PC-9 (cell line): ENCODE measurements at regions not wholly inside any gene's neighbourhood (a gene's known extent, or its start where the extent isn't known, plus 50 kb on each side); places are given as distances from the start of the nearest gene placed in this dataset.

Experiments
- BruUV-seq: library from RNA; stranded (reverse); fragments of 400-500 nt; replicated peaks from 2 replicates; lab custom pipeline; 2021; lab: Mats Ljungman, UMichigan
- CTCF ChIA-PET: fragments of 300-600 bp; sonication (Branson Sonifier 250); formaldehyde crosslinking; loops from one replicate; lab custom pipeline; 2022; ENCODE audit warnings: antibody characterized with exemption; lab: Charles Lee
- POLR2A ChIA-PET: fragments of 300-600 bp; sonication (Branson Sonifier 250); formaldehyde crosslinking; loops from one replicate; lab custom pipeline; 2022; ENCODE audit warnings: antibody characterized with exemption; ENCODE audit not compliant: unreplicated experiment; lab: Charles Lee
- DNase-seq, 2 experiments: peaks; one replicate each; pipeline versions ENCODE4 v3.0.0 to v3.0.0-alpha.2; 2015 to 2022; ENCODE audit warnings: mixed read lengths in 1 of 2
- H2AFZ ChIP-seq: fragments of 200-600 bp; sonication (generic); 2 replicates; pipeline ENCODE4 v1.8.1; 2017; ENCODE audit warnings: antibody characterized with exemption
- H3F3A ChIP-seq: fragments of 200-600 bp; sonication (generic); 2 replicates; pipeline ENCODE4 v1.8.1; 2017; ENCODE audit warnings: antibody characterized with exemption, mild to moderate bottlenecking, low read depth; ENCODE audit not compliant: insufficient read depth
- H3K27ac ChIP-seq: fragments of 200-600 bp; sonication (generic); 2 replicates; pipeline ENCODE4 v1.6.1; 2016; ENCODE audit warnings: mixed run types
- H3K27me3 ChIP-seq: fragments of 200-600 bp; sonication (generic); 2 replicates; pipeline ENCODE4 v1.6.1; 2016; ENCODE audit warnings: low read depth, mixed run types; ENCODE audit not compliant: insufficient read depth
- H3K36me3 ChIP-seq: fragments of 200-600 bp; sonication (generic); 2 replicates; pipeline ENCODE4 v1.6.1; 2016; ENCODE audit warnings: low read depth, mixed run types
- H3K4me1 ChIP-seq: fragments of 200-600 bp; sonication (generic); replicated peaks from 2 replicates; pipeline ENCODE4 v1.6.1; 2016; ENCODE audit warnings: mixed run types; ENCODE audit not compliant: insufficient read depth
- H3K4me2 ChIP-seq: fragments of 200-600 bp; sonication (generic); 2 replicates; pipeline ENCODE4 v1.6.1; 2017; ENCODE audit warnings: mixed run types
- H3K4me3 ChIP-seq: fragments of 200-600 bp; sonication (generic); 2 replicates; pipeline ENCODE4 v1.6.1; 2016; ENCODE audit warnings: mixed run types
- H3K79me2 ChIP-seq: fragments of 200-600 bp; sonication (generic); 2 replicates; pipeline ENCODE4 v1.6.1; 2017; ENCODE audit warnings: low read depth, mixed run types
- H3K9me2 ChIP-seq: fragments of 200-600 bp; sonication (generic); 2 replicates; pipeline ENCODE4 v1.8.1; 2017; ENCODE audit warnings: mild to moderate bottlenecking; ENCODE audit not compliant: insufficient read depth
- H3K9me3 ChIP-seq: fragments of 200-600 bp; sonication (generic); 2 replicates; pipeline ENCODE4 v1.8.1; 2016; ENCODE audit warnings: low read depth; ENCODE audit not compliant: insufficient read depth
- H4K20me1 ChIP-seq: fragments of 200-600 bp; sonication (generic); 2 replicates; pipeline ENCODE4 v1.8.1; 2017; ENCODE audit not compliant: insufficient read depth
- EZH2 ChIP-seq: fragments of 200-600 bp; sonication (generic); IDR thresholded peaks from 2 replicates; pipeline ENCODE4 v1.8.0; 2017; ENCODE audit warnings: antibody characterized with exemption, low read depth
- intact Hi-C: fragments of 100-400 bp; cut with micrococcal nuclease; formaldehyde crosslinking; loops from one replicate; pipeline ENCODE4 v1.10.0; 2022; ENCODE audit not compliant: unreplicated experiment
- TF ChIP-seq, protein P1 (sequence below): fragments of 200-600 bp; sonication (generic); conservative IDR thresholded peaks from 2 replicates; pipeline ENCODE4 v1.6.1; 2017; ENCODE audit warnings: mixed run types, antibody characterized with exemption, mild to moderate bottlenecking, moderate library complexity

DNA sequence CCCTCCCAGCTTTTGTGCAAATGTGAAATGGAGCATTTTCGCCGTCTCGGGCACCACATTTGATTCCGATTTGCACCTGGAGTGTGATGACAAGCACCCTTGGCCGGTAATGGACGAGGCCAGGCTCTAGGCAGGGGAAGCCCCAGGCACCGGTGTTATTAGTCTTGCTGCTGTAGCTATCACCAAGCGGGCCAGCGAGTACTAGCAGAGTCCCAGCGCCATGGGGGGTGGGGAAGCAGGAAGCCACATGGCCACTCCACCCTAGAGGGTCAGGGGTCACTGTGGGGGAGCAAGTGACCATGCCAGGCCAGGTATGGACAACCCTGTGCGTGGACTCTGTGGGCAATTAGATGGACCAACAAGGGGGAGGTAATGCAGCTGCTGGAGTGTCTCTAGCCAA lies 88.8 kb downstream of the CPZ start:
- ChIA-PET CTCF (no interaction called here), POLR2A (no interaction called here)
- TF ChIP-seq, protein P1, sequence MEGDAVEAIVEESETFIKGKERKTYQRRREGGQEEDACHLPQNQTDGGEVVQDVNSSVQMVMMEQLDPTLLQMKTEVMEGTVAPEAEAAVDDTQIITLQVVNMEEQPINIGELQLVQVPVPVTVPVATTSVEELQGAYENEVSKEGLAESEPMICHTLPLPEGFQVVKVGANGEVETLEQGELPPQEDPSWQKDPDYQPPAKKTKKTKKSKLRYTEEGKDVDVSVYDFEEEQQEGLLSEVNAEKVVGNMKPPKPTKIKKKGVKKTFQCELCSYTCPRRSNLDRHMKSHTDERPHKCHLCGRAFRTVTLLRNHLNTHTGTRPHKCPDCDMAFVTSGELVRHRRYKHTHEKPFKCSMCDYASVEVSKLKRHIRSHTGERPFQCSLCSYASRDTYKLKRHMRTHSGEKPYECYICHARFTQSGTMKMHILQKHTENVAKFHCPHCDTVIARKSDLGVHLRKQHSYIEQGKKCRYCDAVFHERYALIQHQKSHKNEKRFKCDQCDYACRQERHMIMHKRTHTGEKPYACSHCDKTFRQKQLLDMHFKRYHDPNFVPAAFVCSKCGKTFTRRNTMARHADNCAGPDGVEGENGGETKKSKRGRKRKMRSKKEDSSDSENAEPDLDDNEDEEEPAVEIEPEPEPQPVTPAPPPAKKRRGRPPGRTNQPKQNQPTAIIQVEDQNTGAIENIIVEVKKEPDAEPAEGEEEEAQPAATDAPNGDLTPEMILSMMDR, result no peak
- no peak for TF ChIP-seq EZH2
- H4K20me1 ChIP-seq, result no peaks in the 10 kb centered on the region
- H3K36me3 ChIP-seq, result no peaks in the 10 kb centered on the region
- H3K27me3 ChIP-seq, result peaks cover 84% of the 10 kb centered on the region
- no peaks in the 10 kb centered on the region for H3K9me2 ChIP-seq
- H3K4me1 ChIP-seq, result no peaks in the 10 kb centered on the region
- no peak overlapping the region for H3K4me2 ChIP-seq
- no peak for DNase-seq
- H3K4me3 ChIP-seq, result no peak overlapping the region
- H3K27ac ChIP-seq, result no peak overlapping the region
- no peaks in the 10 kb centered on the region for H3K79me2 ChIP-seq
- no peaks in the 10 kb centered on the region for H3K9me3 ChIP-seq
- intact Hi-C loops, result no loop called here
- no peak overlapping the region for H2AFZ ChIP-seq
- no TSS peak for BruUV-seq
- H3F3A ChIP-seq, result no peaks in the 10 kb centered on the region

- H3K27me3 ChIP-seq, result peaks cover 84% of the 10 kb centered on the region
- intact Hi-C loops, result no loop called here
- H3K9me2 ChIP-seq, result no peaks in the 10 kb centered on the region
- no peak overlapping the region for H3K27ac ChIP-seq
- no peaks in the 10 kb centered on the region for H3K9me3 ChIP-seq
- no peaks in the 10 kb centered on the region for H3K79me2 ChIP-seq
- DNase-seq, result no peak
- BruUV-seq, result no TSS peak
- no peaks in the 10 kb centered on the region for H3K4me1 ChIP-seq
- H3K4me3 ChIP-seq, result no peak overlapping the region
- POLR2A ChIA-PET, result no interaction called here
- no peak for TF ChIP-seq EZH2
- TF ChIP-seq, protein P1, result no peak
- CTCF ChIA-PET, result no interaction called here
- H3K4me2 ChIP-seq, result no peak overlapping the region
- H3K36me3 ChIP-seq, result no peaks in the 10 kb centered on the region
- H3F3A ChIP-seq, result no peaks in the 10 kb centered on the region
- no peaks in the 10 kb centered on the region for H4K20me1 ChIP-seq
- H2AFZ ChIP-seq, result no peak overlapping the region
These were observed 86.5 kb downstream of the CPZ start for GRCh38 chr4:8679032-8679431.

DNA sequence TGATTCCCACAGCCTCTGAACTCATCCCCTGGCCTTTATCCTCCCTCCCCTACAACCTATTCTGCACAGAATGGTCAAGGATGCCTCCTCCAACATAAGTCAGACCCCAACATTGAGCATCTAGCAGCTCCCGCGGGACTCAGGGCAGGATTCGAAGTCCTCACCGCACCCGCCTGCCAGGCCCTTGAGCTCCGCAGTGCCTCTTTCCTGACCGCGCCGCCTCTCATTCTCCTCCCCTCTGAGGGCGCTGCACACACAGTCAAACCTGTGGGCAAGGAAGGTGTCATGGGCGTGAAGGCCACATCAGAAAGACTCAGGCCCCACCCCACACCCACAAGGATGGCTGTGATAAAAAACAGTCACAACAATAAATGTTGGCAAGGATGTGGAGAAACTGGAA lies 84.1 kb downstream of the CPZ start:
- no peaks in the 10 kb centered on the region for H3K9me2 ChIP-seq
- H3K27ac ChIP-seq, result no peak overlapping the region
- no peaks in the 10 kb centered on the region for H3K9me3 ChIP-seq
- intact Hi-C loops, result no loop called here
- ChIA-PET CTCF (no interaction called here), POLR2A (no interaction called here)
- no peak for DNase-seq
- TF ChIP-seq, protein P1, result no peak
- no peak for TF ChIP-seq EZH2
- H3K36me3 ChIP-seq, result no peaks in the 10 kb centered on the region
- H3K79me2 ChIP-seq, result no peaks in the 10 kb centered on the region
- no peak overlapping the region for H3K4me2 ChIP-seq
- H4K20me1 ChIP-seq, result no peaks in the 10 kb centered on the region; the same call in 1 of the 2 replicates
- H2AFZ ChIP-seq, result no peak overlapping the region
- no TSS peak for BruUV-seq
- H3K4me1 ChIP-seq, result no peaks in the 10 kb centered on the region
- H3K27me3 ChIP-seq, result peaks cover 77% of the 10 kb centered on the region
- H3K4me3 ChIP-seq, result no peak overlapping the region
- H3F3A ChIP-seq, result no peaks in the 10 kb centered on the region
